H1 (cell line): ENCODE measurements at regions not wholly inside any gene's neighbourhood (a gene's known extent, or its start where the extent isn't known, plus 50 kb on each side); places are given as distances from the start of the nearest gene placed in this dataset.

Experiments
- CTCF ChIA-PET: fragments of 300-600 bp; sonication (Branson Sonifier 250); formaldehyde crosslinking; loops from one replicate; lab custom pipeline; 2021; ENCODE audit not compliant: partially characterized antibody; lab: Charles Lee
- POLR2A ChIA-PET: fragments of 300-600 bp; sonication (Branson Sonifier 250); formaldehyde crosslinking; loops from one replicate; lab custom pipeline; 2021; ENCODE audit warnings: inconsistent platforms; ENCODE audit not compliant: partially characterized antibody; lab: Charles Lee
- DNase-seq, 2 experiments: peaks; one replicate each; pipeline versions ENCODE4 v3.0.0 to v3.0.0-alpha.2; 2010 to 2022; ENCODE audit warnings: low spot score in 2 of 2, low read depth in 1 of 2, mixed read lengths in 1 of 2
- FAIRE-seq: peaks from 2 replicates; lab custom pipeline; 2011; peaks lifted over from hg19 to GRCh38; lab: Jason Lieb, UNC
- H2AFZ ChIP-seq: 2 replicates; pipeline ENCODE4 v1.8.1; 2012; ENCODE audit warnings: low read length, inconsistent platforms
- H2AK5ac ChIP-seq: 2 replicates; pipeline ENCODE4 v1.6.1; 2013; ENCODE audit warnings: low read depth, low read length
- H2BK120ac ChIP-seq: replicated peaks from 2 replicates; pipeline ENCODE3; 2013; ENCODE audit warnings: low read depth, low read length, inconsistent platforms
- H2BK12ac ChIP-seq: 2 replicates; pipeline ENCODE4 v1.6.1; 2013; ENCODE audit warnings: low read depth, low read length
- H2BK15ac ChIP-seq: 2 replicates; pipeline ENCODE4 v1.6.1; 2013; ENCODE audit warnings: low read length
- H2BK20ac ChIP-seq: 2 replicates; pipeline ENCODE4 v1.6.1; 2013; ENCODE audit warnings: low read length
- H2BK5ac ChIP-seq: 2 replicates; pipeline ENCODE4 v1.6.1; 2013; ENCODE audit warnings: low read depth, low read length
- H3K14ac ChIP-seq: 2 replicates; pipeline ENCODE4 v1.6.1; 2013; ENCODE audit warnings: inconsistent platforms; ENCODE audit not compliant: insufficient read length
- H3K18ac ChIP-seq: 2 replicates; pipeline ENCODE4 v1.6.1; 2013; ENCODE audit warnings: low read length; ENCODE audit errors: extremely low read depth
- H3K23ac ChIP-seq: 2 replicates; pipeline ENCODE4 v1.6.1; 2013; ENCODE audit warnings: inconsistent platforms; ENCODE audit not compliant: insufficient read length
- H3K23me2 ChIP-seq: 2 replicates; pipeline ENCODE4 v1.6.1; 2013; ENCODE audit warnings: low read depth, low read length
- H3K27ac ChIP-seq: 2 replicates; pipeline ENCODE4 v1.6.1; 2011; ENCODE audit warnings: low read depth, low read length, inconsistent platforms
- H3K27me3 ChIP-seq, 4 experiments: replicated peaks in 1 of 4; 1 replicate in 1 of 4; 2 replicates in 3 of 4; pipeline versions ENCODE4 v1.6.1 to v1.8.1; 2011 to 2013; ENCODE audit warnings: low read length in 3 of 4, mild to moderate bottlenecking in 3 of 4, inconsistent platforms in 2 of 4, mixed read lengths in 2 of 4, moderate library complexity in 1 of 4; ENCODE audit not compliant: control insufficient read depth in 3 of 4, insufficient read depth in 3 of 4; ENCODE audit errors: extremely low read depth in 1 of 4
- H3K36me3 ChIP-seq, 4 experiments: 2 replicates each; pipeline versions ENCODE4 v1.6.1 to v1.8.1; 2011 to 2013; ENCODE audit warnings: mild to moderate bottlenecking in 4 of 4, low read length in 3 of 4, moderate library complexity in 2 of 4, control low read depth in 1 of 4, inconsistent platforms in 1 of 4; ENCODE audit not compliant: insufficient read depth in 4 of 4, control insufficient read depth in 2 of 4
- H3K4ac ChIP-seq: replicated peaks from 2 replicates; pipeline ENCODE3; 2013; ENCODE audit warnings: low read length, low read depth, mixed read lengths, inconsistent platforms; ENCODE audit not compliant: insufficient read length
- H3K4me1 ChIP-seq, 4 experiments: replicated peaks in 1 of 4; 1 replicate in 1 of 4; 2 replicates in 3 of 4; pipeline versions ENCODE4 v1.6.1 to v1.8.1; 2011 to 2013; ENCODE audit warnings: low read length in 3 of 4, inconsistent platforms in 2 of 4, mixed read lengths in 1 of 4; ENCODE audit not compliant: insufficient read depth in 4 of 4, control insufficient read depth in 3 of 4
- H3K4me2 ChIP-seq, 2 experiments: 2 replicates each; pipeline versions ENCODE4 v1.6.1 to v1.8.1; 2011 to 2013; ENCODE audit warnings: low read depth in 2 of 2, low read length in 2 of 2, control low read depth in 1 of 2, inconsistent platforms in 1 of 2, mild to moderate bottlenecking in 1 of 2; ENCODE audit not compliant: insufficient read depth in 1 of 2
- H3K4me3 ChIP-seq, 4 experiments: fragments of 200-600, 300-600 bp in 1 of 4; sonication (generic), shearing (Covaris generic), sonication (Bioruptor Twin) in 1 of 4; 2 replicates each; pipeline versions ENCODE4 v1.5.1 to v1.8.1; 2011 to 2016; ENCODE audit warnings: low read length in 4 of 4, low read depth in 3 of 4, control low read depth in 2 of 4, inconsistent platforms in 2 of 4, mild to moderate bottlenecking in 2 of 4, mixed read lengths in 1 of 4, moderate library complexity in 1 of 4; ENCODE audit not compliant: insufficient read depth in 2 of 4; ENCODE audit errors: extremely low read depth in 1 of 4
- H3K56ac ChIP-seq: replicated peaks from 2 replicates; pipeline ENCODE3; 2013; ENCODE audit warnings: low read depth, mild to moderate bottlenecking, mixed read lengths, low read length, inconsistent platforms; ENCODE audit not compliant: insufficient read length
- H3K79me1 ChIP-seq: 2 replicates; pipeline ENCODE4 v1.6.1; 2013; ENCODE audit warnings: low read depth, low read length, control low read depth
- H3K79me2 ChIP-seq, 2 experiments: 2 replicates each; pipeline versions ENCODE4 v1.6.1 to v1.8.1; 2012 to 2013; ENCODE audit warnings: low read length in 2 of 2, mild to moderate bottlenecking in 2 of 2, inconsistent platforms in 1 of 2; ENCODE audit not compliant: insufficient read depth in 2 of 2, control insufficient read depth in 1 of 2
- H3K9ac ChIP-seq, 4 experiments: replicated peaks in 1 of 4; 1 replicate in 1 of 4; 2 replicates in 3 of 4; pipeline versions ENCODE4 v1.6.1 to v1.8.1; 2011 to 2013; ENCODE audit warnings: low read depth in 3 of 4, low read length in 3 of 4, control low read depth in 2 of 4, mild to moderate bottlenecking in 2 of 4, moderate library complexity in 2 of 4, inconsistent platforms in 1 of 4; ENCODE audit errors: extremely low read depth in 1 of 4
- H3K9me3 ChIP-seq, 2 experiments: 2 replicates each; pipeline versions ENCODE4 v1.6.1 to v1.8.1; 2012 to 2013; ENCODE audit warnings: mild to moderate bottlenecking in 2 of 2, moderate library complexity in 2 of 2, control low read depth in 1 of 2, inconsistent platforms in 1 of 2, low read depth in 1 of 2, low read length in 1 of 2, mixed read lengths in 1 of 2; ENCODE audit not compliant: insufficient read depth in 2 of 2
- H4K20me1 ChIP-seq, 2 experiments: replicated peaks in 1 of 2; 2 replicates each; pipeline versions ENCODE3 to v1.8.1; 2011 to 2013; ENCODE audit warnings: inconsistent platforms in 2 of 2, low read length in 2 of 2, mild to moderate bottlenecking in 1 of 2; ENCODE audit not compliant: insufficient read depth in 2 of 2, control insufficient read depth in 1 of 2
- H4K5ac ChIP-seq: 2 replicates; pipeline ENCODE4 v1.6.1; 2013; ENCODE audit warnings: low read length, low read depth, mixed read lengths, inconsistent platforms; ENCODE audit not compliant: insufficient read length
- H4K8ac ChIP-seq: 2 replicates; pipeline ENCODE4 v1.8.0; 2013; ENCODE audit warnings: mild to moderate bottlenecking, moderate library complexity, low read length, inconsistent platforms; ENCODE audit not compliant: insufficient read depth; ENCODE audit errors: extremely low read depth
- H4K91ac ChIP-seq: replicated peaks from 2 replicates; pipeline ENCODE3; 2013; ENCODE audit warnings: low read length, mixed read lengths, inconsistent platforms; ENCODE audit not compliant: insufficient read length
- ASH2L ChIP-seq: fragments of 200-600, 300-600 bp; sonication (generic); IDR thresholded peaks from one replicate; pipeline ENCODE4 v1.7.1; 2017; ENCODE audit warnings: low read length
- CTBP2 ChIP-seq: IDR thresholded peaks from 2 replicates; pipeline ENCODE4 v1.7.0; 2011; ENCODE audit warnings: borderline replicate concordance, mild to moderate bottlenecking, moderate library complexity, mixed read lengths, low read length; ENCODE audit not compliant: insufficient read depth, insufficient read length
- KDM1A ChIP-seq: fragments of 200-600, 300-600 bp; sonication (generic); IDR thresholded peaks from 2 replicates; pipeline ENCODE4 v1.7.1; 2016; ENCODE audit warnings: mild to moderate bottlenecking, low read length, borderline replicate concordance
- MAFK ChIP-seq: IDR thresholded peaks from 2 replicates; pipeline ENCODE4 v1.6.1; 2012; ENCODE audit warnings: low read depth, mild to moderate bottlenecking, improper control_type of control experiment, low read length
- POLR2AphosphoS5 ChIP-seq: IDR thresholded peaks from 2 replicates; pipeline ENCODE4 v1.6.1; 2011; ENCODE audit warnings: low read depth, low read length
- RBBP5 ChIP-seq: IDR thresholded peaks from 2 replicates; pipeline ENCODE4 v1.7.1; 2012; ENCODE audit warnings: low read depth, mild to moderate bottlenecking, inconsistent platforms, low read length, moderate library complexity, borderline replicate concordance
- SIN3A ChIP-seq, 2 experiments: IDR thresholded peaks in 1 of 2; conservative IDR thresholded peaks in 1 of 2; 2 replicates each; pipeline ENCODE4 v1.6.1; 2011 to 2012; ENCODE audit warnings: low read length in 2 of 2, improper control_type of control experiment in 1 of 2, low read depth in 1 of 2, mild to moderate bottlenecking in 1 of 2
- SRF ChIP-seq: IDR thresholded peaks from 2 replicates; pipeline ENCODE4 v1.6.1; 2011; ENCODE audit warnings: mild to moderate bottlenecking, low read depth, low read length, moderate library complexity
- TAF1 ChIP-seq: IDR thresholded peaks from 2 replicates; pipeline ENCODE4 v1.6.1; 2011; ENCODE audit warnings: mild to moderate bottlenecking, low read depth, low read length
- WGBS, 2 experiments: shearing (Covaris generic) in 1 of 2; methylation state at CpG; one replicate each; pipeline versions ENCODE4 v1.1.6 to v1.1.7; 2013 to 2015; ENCODE audit warnings: low lambda C conversion rate in 2 of 2, mixed read lengths in 2 of 2, inconsistent platforms in 1 of 2, low coverage in 1 of 2, missing lambda C conversion rate in 1 of 2; ENCODE audit not compliant: insufficient replicate concordance in 2 of 2, insufficient coverage in 1 of 2, insufficient read length in 1 of 2; ENCODE audit errors: extremely low coverage in 1 of 2, missing lambda C conversion rate in 1 of 2; 5-methylcytosine and 5-hydroxymethylcytosine counted together
- TF ChIP-seq, protein P1 (sequence below): IDR thresholded peaks from 2 replicates; pipeline ENCODE4 v1.6.1; 2011; ENCODE audit warnings: low read depth, mild to moderate bottlenecking, low read length; ENCODE audit not compliant: insufficient read depth

DNA sequence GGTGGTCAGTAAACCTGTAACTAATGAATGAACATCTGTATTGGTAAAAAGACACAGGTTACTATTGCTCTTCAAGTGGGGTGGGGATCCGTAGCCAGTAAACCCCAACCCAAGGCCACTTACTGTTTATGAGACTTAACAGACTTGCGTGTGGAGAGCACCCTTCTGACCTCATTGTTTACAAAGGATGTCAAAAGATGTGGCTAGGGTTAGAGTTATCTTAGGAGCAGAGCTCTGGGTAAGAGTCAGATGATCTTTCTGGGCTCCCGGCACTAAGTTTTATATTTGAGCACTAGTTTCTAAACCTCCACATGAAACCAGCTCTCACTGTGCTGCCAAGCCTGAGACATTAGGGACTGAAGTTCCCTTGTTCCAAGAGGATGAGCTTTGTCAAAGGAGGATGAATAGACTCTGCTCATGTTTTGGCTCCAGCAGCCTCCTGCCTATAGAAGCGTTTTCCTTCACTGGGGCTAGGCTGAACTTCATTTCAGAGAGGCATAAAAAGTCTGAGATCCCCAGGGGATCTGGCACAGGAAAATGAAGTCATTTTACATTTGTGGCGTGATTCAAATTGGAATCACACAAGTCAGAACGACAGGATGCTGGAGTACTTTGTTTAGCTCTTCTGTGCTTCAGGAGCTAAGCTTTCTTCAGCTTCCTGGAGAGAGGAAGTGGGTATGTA lies 403.1 kb upstream of the TRIB2 start:
- Histone ChIP-seq H3K27me3 (no peaks in the 10 kb centered on the region), H3K36me3 (no peaks in the 10 kb centered on the region)
- no peak for DNase-seq
- WGBS, 2 experiments, result 74% methylated on average over 6 of the region's 6 CpGs; no CpG with 5 or more reads in 1 of the 2 experiments
- TF ChIP-seq POLR2AphosphoS5, result no peak
- TF ChIP-seq SRF, result no peak
- TF ChIP-seq ASH2L, result no peak
- TF ChIP-seq SIN3A (conservative IDR thresholded peaks at IDR 0.05 in 1 of 2, IDR thresholded peaks at IDR 0.05 in 1 of 2; ENCODE audit: low read depth in 1 of 2, low read length in 2 of 2), result no peak
- no peak for TF ChIP-seq MAFK
- no peak for TF ChIP-seq KDM1A
- TF ChIP-seq, protein P1, sequence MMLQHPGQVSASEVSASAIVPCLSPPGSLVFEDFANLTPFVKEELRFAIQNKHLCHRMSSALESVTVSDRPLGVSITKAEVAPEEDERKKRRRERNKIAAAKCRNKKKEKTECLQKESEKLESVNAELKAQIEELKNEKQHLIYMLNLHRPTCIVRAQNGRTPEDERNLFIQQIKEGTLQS, result no peak
- TF ChIP-seq CTBP2, result no peak
- TF ChIP-seq RBBP5, result no peak
- no peak for TF ChIP-seq TAF1
- TF ChIP-seq, all 59 proteins: peak for 0
- H3K56ac ChIP-seq, result no peak overlapping the region
- no peak overlapping the region for H2BK12ac ChIP-seq
- H4K91ac ChIP-seq, result no peak overlapping the region
- no peak for FAIRE-seq
- ChIA-PET CTCF (interaction anchor here (0.9 to 1.9 kb wide), 4 partner anchors 9 to 15 kb away, joined by 3 to 8 read pairs (median 4); no protein-coding TSS in a partner anchor), POLR2A (interaction anchor here (1.0 kb wide), 1 partner anchor 14 kb away, joined by 4 read pairs; no protein-coding TSS in a partner anchor)
- H3K27ac ChIP-seq, result no peak overlapping the region
- no peak overlapping the region for H3K4me3 ChIP-seq
- no peak overlapping the region for H3K4ac ChIP-seq
- H4K5ac ChIP-seq, result no peak overlapping the region
- no peaks in the 10 kb centered on the region for H4K20me1 ChIP-seq
- no peak overlapping the region for H3K14ac ChIP-seq
- no peaks in the 10 kb centered on the region for H3K79me2 ChIP-seq
- H3K23ac ChIP-seq, result no peak overlapping the region
- H3K4me1 ChIP-seq, result peaks cover 1 to 10% (median 4%) of the 10 kb centered on the region in 4 experiments; a peak in 4 of 7 replicates
- H2AFZ ChIP-seq, result peak overlapping the region; percentile 79; the same call in 1 of the 2 replicates
- H2BK20ac ChIP-seq, result no peak overlapping the region
- no peak overlapping the region for H2BK120ac ChIP-seq
- H3K9ac ChIP-seq, result no peak overlapping the region
- no peak overlapping the region for H2AK5ac ChIP-seq
- no peaks in the 10 kb centered on the region for H3K9me3 ChIP-seq
- no peak overlapping the region for H2BK15ac ChIP-seq
- H3K4me2 ChIP-seq, result peak overlapping the region in 1 of 2 experiments; percentile 4; a peak in 1 of 4 replicates
- H2BK5ac ChIP-seq, result no peak overlapping the region
- H3K23me2 ChIP-seq, result no peaks in the 10 kb centered on the region
- H4K8ac ChIP-seq, result no peak overlapping the region
- no peak overlapping the region for H3K18ac ChIP-seq
- H3K79me1 ChIP-seq, result no peaks in the 10 kb centered on the region
